Kidney (tissue), 13 donors: ENCODE measurements at regions not wholly inside any gene's neighbourhood (a gene's known extent, or its start where the extent isn't known, plus 50 kb on each side); places are given as distances from the start of the nearest gene placed in this dataset.

Experiments used
- DNase-seq, 5 donors: peaks; one replicate each; pipeline ENCODE4 v3.0.0-alpha.2; 2013 to 2020
- FAIRE-seq: peaks from 2 replicates; lab custom pipeline; 2012; peaks lifted over from hg19 to GRCh38; lab: Jason Lieb, UNC
- H3K27ac ChIP-seq, 2 donors: one replicate each; pipeline ENCODE4 v1.7.0; 2013; ENCODE audit warnings: low read depth in 2 of 2, low read length in 2 of 2, inconsistent platforms in 1 of 2
- H3K27me3 ChIP-seq: one replicate; pipeline ENCODE4 v1.7.1; 2013; ENCODE audit warnings: low read length, inconsistent platforms; ENCODE audit not compliant: control insufficient read depth, insufficient read depth
- H3K36me3 ChIP-seq, 3 donors: one replicate each; pipeline versions ENCODE4 v1.7.0 to v1.7.1; 2013; ENCODE audit warnings: low read length in 3 of 3, control low read depth in 1 of 3, inconsistent platforms in 1 of 3; ENCODE audit not compliant: insufficient read depth in 3 of 3, control insufficient read depth in 2 of 3
- H3K4me1 ChIP-seq, 3 donors: one replicate each; pipeline versions ENCODE4 v1.7.0 to v1.7.1; 2013; ENCODE audit warnings: low read length in 3 of 3, inconsistent platforms in 1 of 3, low read depth in 1 of 3; ENCODE audit not compliant: control insufficient read depth in 2 of 3, insufficient read depth in 2 of 3
- H3K4me3 ChIP-seq, 3 donors: one replicate each; pipeline versions ENCODE4 v1.7.0 to v1.8.1; 2013; ENCODE audit warnings: low read length in 3 of 3, control low read depth in 1 of 3, inconsistent platforms in 1 of 3
- H3K9ac ChIP-seq, 3 donors: one replicate each; pipeline versions ENCODE4 v1.7.0 to v1.7.1; 2013; ENCODE audit warnings: low read length in 3 of 3, control low read depth in 1 of 3, inconsistent platforms in 1 of 3
- H3K9me3 ChIP-seq, 3 donors: one replicate each; pipeline versions ENCODE4 v1.7.0 to v1.7.1; 2013; ENCODE audit warnings: low read length in 3 of 3, control low read depth in 1 of 3, inconsistent platforms in 1 of 3; ENCODE audit not compliant: control insufficient read depth in 2 of 3, insufficient read depth in 1 of 3
- CTCF ChIP-seq: IDR thresholded peaks from 3 replicates; pipeline ENCODE4 v1.5.1; 2012; ENCODE audit warnings: mild to moderate bottlenecking, moderate library complexity, borderline replicate concordance; ENCODE audit not compliant: insufficient read depth; ENCODE audit errors: extremely low read depth
- intact Hi-C: fragments of 100-400 bp; cut with DNase I; formaldehyde crosslinking; loops from one replicate; pipeline ENCODE4 v1.11.1; 2022
- donor health status: control.
- donor health status: control.
- donor health status: control.
- donor health status: control.
- donor health status: control.
- donor health status: DM: yes; HTN: yes; CAD: no.
- donor health status: Normal renal cell carcinoma (clear cell type).

DNA sequence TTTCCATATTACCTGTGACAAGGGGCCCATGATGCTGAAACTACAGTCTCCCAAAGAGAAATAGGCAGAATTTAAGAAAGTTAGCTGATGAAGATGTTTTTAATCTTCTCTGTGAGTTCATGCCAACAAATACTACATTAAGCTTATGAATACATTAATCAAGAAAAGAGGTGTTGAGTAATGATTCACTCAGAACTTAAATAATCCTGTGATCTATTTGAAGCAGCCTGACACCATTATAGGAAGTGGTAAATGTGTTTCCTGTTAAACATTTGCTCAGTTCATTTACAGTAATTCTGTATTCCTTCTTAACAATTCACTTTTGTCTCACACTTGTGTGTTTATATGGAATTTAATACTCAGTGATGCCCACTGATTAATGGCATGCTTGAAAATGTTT is 75.0 kb upstream of the IZUMO3 start:
- H3K36me3 ChIP-seq = no peaks in the 10 kb centered on the region
- intact Hi-C loops = no loop called here
- TF ChIP-seq CTCF = no peak
- H3K27ac ChIP-seq = no peak overlapping the region
- no peaks in the 10 kb centered on the region for H3K9me3 ChIP-seq
- DNase-seq = peak in 1 of 5 donors; percentile 10
- H3K4me3 ChIP-seq = no peak overlapping the region
- H3K4me1 ChIP-seq = no peaks in the 10 kb centered on the region
- no peak overlapping the region for H3K9ac ChIP-seq
- FAIRE-seq = no peak
- no peaks in the 10 kb centered on the region for H3K27me3 ChIP-seq

DNA sequence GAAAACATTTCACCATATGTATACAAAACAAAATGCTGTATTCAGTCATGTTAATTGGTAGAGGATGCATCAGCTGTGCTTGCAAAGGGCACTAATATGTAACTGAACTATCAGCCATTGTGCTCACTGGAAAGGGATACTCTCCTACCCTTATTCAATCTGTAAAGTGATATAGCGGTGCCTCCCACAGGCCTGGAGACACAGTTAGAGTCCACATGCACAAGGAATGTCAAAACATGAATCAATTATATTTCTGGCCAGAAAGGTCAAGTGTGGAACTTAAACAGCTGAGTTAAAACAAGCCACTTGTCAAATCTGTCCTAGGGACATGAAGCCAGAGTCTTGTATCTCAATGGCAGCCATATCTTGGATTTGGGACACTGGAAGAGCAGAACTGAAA is 71.2 kb upstream of the IZUMO3 start:
- no peak for TF ChIP-seq CTCF
- Histone ChIP-seq H3K4me3 (no peak overlapping the region), H3K36me3 (no peaks in the 10 kb centered on the region), H3K9me3 (no peaks in the 10 kb centered on the region), H3K4me1 (no peaks in the 10 kb centered on the region), H3K27ac (no peak overlapping the region), H3K9ac (no peak overlapping the region), H3K27me3 (no peaks in the 10 kb centered on the region)
- intact Hi-C loops = no loop called here
- DNase-seq (peak in 4 of 5 donors; percentile 34 to 80 (median 58)), FAIRE-seq (no peak)

DNA sequence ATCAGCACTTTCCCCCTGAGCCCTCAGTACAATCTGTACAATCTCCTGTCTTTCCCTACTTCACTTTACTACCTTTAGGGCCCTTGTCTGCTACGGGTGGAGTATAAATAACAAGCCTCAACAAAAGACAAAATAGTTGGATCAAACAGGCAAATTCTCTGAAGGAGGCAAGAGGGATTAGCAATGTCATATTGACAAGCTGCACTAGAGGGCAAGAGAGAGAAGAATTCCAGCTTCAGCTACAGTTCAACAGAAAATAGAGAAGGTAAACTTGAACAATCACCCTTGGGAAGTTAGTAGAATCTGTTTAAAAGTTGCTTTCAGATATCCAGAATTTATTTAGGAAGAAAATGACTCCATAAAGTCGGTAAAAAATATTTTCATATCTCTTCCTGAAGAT is 68.4 kb upstream of the IZUMO3 start:
- intact Hi-C loops = no loop called here
- FAIRE-seq = no peak
- Histone ChIP-seq H3K9me3 (no peaks in the 10 kb centered on the region), H3K9ac (no peak overlapping the region), H3K4me3 (no peak overlapping the region), H3K4me1 (no peaks in the 10 kb centered on the region), H3K27me3 (no peaks in the 10 kb centered on the region), H3K27ac (no peak overlapping the region), H3K36me3 (no peaks in the 10 kb centered on the region)
- no peak for TF ChIP-seq CTCF
- DNase-seq = peak in 2 of 5 donors; percentile 15 to 26

DNA sequence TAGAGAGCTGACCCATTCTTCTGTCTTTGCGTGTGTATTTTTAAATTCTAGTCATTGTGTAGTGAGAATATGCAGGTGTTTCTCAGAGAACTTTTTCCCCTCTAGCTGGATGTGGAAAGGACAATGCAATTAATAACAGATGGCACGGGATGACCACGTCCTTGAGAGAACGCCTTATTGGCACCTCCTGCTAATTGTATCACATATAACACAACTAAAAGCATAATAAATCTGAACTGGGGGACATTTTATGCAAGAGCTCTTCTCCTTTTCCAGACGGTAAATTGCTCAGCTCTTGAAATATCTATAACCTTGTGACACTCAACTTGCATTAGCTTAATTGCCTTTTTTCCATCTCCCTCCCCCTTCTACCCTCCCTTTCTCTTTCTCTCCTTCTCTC is 62.9 kb upstream of the IZUMO3 start:
- FAIRE-seq (no peak), DNase-seq (no peak)
- Histone ChIP-seq H3K27ac (no peak overlapping the region), H3K4me3 (no peak overlapping the region), H3K27me3 (no peaks in the 10 kb centered on the region), H3K9me3 (no peaks in the 10 kb centered on the region), H3K4me1 (no peaks in the 10 kb centered on the region), H3K9ac (no peak overlapping the region), H3K36me3 (no peaks in the 10 kb centered on the region)
- intact Hi-C loops = no loop called here
- TF ChIP-seq CTCF = no peak
